ENCODE measurements at regions not wholly inside any gene's neighbourhood (a gene's known extent, or its start where the extent isn't known, plus 50 kb on each side); places are given as distances from the start of the nearest gene placed in this dataset.

- TF ChIP-seq, protein P1, sequence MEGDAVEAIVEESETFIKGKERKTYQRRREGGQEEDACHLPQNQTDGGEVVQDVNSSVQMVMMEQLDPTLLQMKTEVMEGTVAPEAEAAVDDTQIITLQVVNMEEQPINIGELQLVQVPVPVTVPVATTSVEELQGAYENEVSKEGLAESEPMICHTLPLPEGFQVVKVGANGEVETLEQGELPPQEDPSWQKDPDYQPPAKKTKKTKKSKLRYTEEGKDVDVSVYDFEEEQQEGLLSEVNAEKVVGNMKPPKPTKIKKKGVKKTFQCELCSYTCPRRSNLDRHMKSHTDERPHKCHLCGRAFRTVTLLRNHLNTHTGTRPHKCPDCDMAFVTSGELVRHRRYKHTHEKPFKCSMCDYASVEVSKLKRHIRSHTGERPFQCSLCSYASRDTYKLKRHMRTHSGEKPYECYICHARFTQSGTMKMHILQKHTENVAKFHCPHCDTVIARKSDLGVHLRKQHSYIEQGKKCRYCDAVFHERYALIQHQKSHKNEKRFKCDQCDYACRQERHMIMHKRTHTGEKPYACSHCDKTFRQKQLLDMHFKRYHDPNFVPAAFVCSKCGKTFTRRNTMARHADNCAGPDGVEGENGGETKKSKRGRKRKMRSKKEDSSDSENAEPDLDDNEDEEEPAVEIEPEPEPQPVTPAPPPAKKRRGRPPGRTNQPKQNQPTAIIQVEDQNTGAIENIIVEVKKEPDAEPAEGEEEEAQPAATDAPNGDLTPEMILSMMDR (IDR thresholded peaks at IDR 0.05) = no peak
- no peak for TF ChIP-seq POLR2A (IDR thresholded peaks at IDR 0.05)
Measured at GRCh38 chr9:135303280-135303647, 176.3 kb upstream of the PPP1R26 start.
